ENCODE measurements at regions not wholly inside any gene's neighbourhood (a gene's known extent, or its start where the extent isn't known, plus 50 kb on each side); places are given as distances from the start of the nearest gene placed in this dataset.

DNA sequence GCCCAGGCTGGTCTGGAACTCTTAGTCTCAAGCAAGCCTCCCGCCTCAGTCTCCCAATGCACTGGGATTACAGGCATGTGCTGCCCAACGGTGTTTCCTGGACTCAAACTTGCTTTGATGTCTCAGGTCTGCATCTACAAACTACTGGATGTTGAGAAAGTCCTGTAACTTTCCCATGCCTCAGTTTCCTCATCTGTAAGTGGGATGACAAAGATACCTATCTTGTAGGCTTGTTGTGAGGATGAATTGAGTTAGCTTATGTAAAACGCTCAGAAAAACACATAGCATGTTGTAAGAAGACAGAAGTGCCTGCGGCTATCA, 63.6 kb upstream of the NUDT4 start:
- no peaks in the 10 kb centered on the region for H3K4me1 ChIP-seq
- H3K4me2 ChIP-seq = no peak overlapping the region
- no peak overlapping the region for H3K27ac ChIP-seq
- no peak overlapping the region for H3K4me3 ChIP-seq
- no peaks in the 10 kb centered on the region for H3K36me3 ChIP-seq
- H3K9ac ChIP-seq = no peak overlapping the region
- no peaks in the 10 kb centered on the region for H4K20me1 ChIP-seq
- no peaks in the 10 kb centered on the region for H3K27me3 ChIP-seq
- no peaks in the 10 kb centered on the region for H3K9me3 ChIP-seq
- TF ChIP-seq Cebpa-rat (IDR thresholded peaks at IDR 0.05) = no peak

DNA sequence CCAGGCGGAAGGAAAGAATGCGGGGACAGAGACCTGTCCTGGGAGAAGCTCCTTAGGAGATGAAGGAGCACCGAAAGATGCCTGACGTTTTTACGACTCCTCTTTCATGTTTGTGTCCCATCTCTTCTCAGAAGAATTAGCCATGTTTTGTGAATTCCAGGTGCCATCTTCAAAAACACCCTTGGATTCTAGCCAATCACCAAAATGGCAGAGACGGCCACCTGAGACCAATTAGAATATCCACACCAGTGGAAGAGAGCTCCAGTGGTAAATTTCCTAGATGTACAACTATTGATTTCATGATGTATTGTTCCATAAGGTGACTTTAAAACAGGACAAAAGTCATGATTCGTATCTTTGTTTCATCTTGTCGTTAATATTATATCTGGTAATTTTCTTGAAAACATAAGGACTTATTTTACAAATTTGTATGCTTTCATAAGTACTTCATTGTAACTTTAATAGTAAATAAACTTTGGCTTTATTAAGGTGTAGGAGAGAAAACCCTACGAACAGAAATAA, 62.3 kb upstream of the NUDT4 start:
- H3K36me3 ChIP-seq = no peaks in the 10 kb centered on the region
- no peak overlapping the region for H3K4me2 ChIP-seq
- no peaks in the 10 kb centered on the region for H3K27me3 ChIP-seq
- H3K9me3 ChIP-seq = no peaks in the 10 kb centered on the region
- H3K4me1 ChIP-seq = no peaks in the 10 kb centered on the region
- H3K27ac ChIP-seq = no peak overlapping the region
- no peak for TF ChIP-seq Cebpa-rat (IDR thresholded peaks at IDR 0.05)
- H4K20me1 ChIP-seq = no peaks in the 10 kb centered on the region
- H3K9ac ChIP-seq = no peak overlapping the region
- no peak overlapping the region for H3K4me3 ChIP-seq

DNA sequence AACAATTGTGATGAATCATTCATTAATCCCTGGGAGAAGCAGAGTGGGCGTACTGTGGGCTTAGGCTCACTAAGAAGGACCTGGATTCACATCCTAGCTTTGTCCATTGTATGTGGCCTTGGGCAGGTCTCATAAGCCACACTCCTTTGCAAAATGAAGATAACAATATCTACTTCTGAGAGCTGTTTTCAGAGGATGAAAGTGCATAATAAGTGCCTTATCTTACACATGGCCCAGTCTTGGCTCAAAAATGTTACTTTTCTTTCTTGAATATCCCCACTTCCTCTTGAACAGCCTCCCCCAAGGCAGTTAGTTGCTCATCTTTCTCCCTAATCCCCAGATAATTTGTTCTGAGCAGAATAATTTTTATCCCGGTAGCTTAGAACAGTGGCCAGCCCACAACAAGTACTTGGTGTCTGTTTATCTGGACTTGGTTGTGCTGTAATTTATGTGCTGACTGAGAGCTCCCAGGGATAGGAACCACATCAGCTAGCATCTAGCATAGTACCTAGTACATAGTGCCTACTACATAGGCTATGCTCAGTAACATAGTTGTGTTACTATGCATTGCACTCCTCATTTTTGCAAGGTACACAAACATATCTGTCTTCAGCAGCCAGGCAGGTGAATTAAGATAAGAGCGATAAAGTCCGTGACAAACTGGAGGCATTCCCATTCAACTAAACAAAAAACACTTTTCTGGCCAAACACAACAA, 61.7 kb upstream of the NUDT4 start:
- Histone ChIP-seq H3K27me3 (no peaks in the 10 kb centered on the region), H3K4me1 (no peaks in the 10 kb centered on the region), H4K20me1 (no peaks in the 10 kb centered on the region), H3K4me2 (no peak overlapping the region), H3K9ac (no peak overlapping the region), H3K9me3 (no peaks in the 10 kb centered on the region), H3K4me3 (no peak overlapping the region), H3K36me3 (no peaks in the 10 kb centered on the region), H3K27ac (no peak overlapping the region)
- no peak for TF ChIP-seq Cebpa-rat (IDR thresholded peaks at IDR 0.05)

DNA sequence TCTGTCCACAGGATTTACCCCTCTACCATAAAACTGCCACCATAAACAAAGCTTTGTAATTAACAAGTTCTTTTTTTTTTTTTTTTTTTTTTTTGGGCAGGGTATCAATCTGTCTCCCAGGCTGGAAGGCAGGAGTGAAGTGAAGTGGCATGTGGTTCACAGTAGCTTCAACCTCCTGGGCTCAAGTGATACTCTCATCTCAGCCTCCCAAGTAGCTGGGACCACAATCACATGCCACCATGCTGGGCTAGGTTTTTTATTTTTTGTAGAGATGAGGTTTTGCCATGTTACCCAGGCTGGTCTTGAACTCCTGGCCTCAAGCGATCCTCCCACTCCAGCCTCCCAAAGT, 61.1 kb upstream of the NUDT4 start:
- Histone ChIP-seq H3K9me3 (no peaks in the 10 kb centered on the region), H3K27me3 (no peaks in the 10 kb centered on the region), H3K9ac (no peak overlapping the region), H3K4me2 (no peak overlapping the region), H3K27ac (no peak overlapping the region), H3K4me3 (no peak overlapping the region), H3K4me1 (no peaks in the 10 kb centered on the region), H3K36me3 (no peaks in the 10 kb centered on the region), H4K20me1 (no peaks in the 10 kb centered on the region)
- no peak for TF ChIP-seq Cebpa-rat (IDR thresholded peaks at IDR 0.05)

DNA sequence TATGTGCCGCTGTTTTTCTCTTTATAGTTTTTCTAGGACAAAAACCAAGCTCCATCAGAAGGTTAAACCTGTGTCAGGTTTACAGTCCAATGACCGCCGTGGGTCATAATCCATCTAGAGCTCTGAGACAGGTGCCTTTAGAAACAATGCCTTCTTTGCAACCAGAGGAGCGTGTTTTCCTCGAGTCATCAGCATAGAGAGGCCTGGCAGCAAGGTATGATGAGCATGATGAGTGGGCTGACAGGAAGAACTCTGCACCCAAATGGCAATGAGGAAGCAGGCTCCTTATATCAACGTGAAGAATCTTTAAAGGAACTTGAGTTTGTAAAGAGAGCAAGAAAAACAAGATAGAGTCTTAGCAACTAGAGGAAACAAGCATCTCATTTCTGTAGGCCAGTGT, 60.5 kb upstream of the NUDT4 start:
- Histone ChIP-seq H3K36me3 (no peaks in the 10 kb centered on the region), H3K27me3 (no peaks in the 10 kb centered on the region), H3K9ac (no peak overlapping the region), H3K4me2 (no peak overlapping the region), H3K27ac (no peak overlapping the region), H3K9me3 (no peaks in the 10 kb centered on the region), H3K4me1 (no peaks in the 10 kb centered on the region), H4K20me1 (no peaks in the 10 kb centered on the region), H3K4me3 (no peak overlapping the region)
- no peak for TF ChIP-seq Cebpa-rat (IDR thresholded peaks at IDR 0.05)

- Histone ChIP-seq H3K4me1 (no peaks in the 10 kb centered on the region), H4K20me1 (no peaks in the 10 kb centered on the region), H3K36me3 (no peaks in the 10 kb centered on the region), H3K4me3 (no peak overlapping the region), H3K27me3 (no peaks in the 10 kb centered on the region), H3K9ac (no peak overlapping the region), H3K4me2 (no peak overlapping the region), H3K27ac (no peak overlapping the region), H3K9me3 (no peaks in the 10 kb centered on the region)
- no peak for TF ChIP-seq Cebpa-rat (IDR thresholded peaks at IDR 0.05)
Measured at GRCh38 chr12:93318720-93319522, 58.8 kb upstream of the NUDT4 start.

DNA sequence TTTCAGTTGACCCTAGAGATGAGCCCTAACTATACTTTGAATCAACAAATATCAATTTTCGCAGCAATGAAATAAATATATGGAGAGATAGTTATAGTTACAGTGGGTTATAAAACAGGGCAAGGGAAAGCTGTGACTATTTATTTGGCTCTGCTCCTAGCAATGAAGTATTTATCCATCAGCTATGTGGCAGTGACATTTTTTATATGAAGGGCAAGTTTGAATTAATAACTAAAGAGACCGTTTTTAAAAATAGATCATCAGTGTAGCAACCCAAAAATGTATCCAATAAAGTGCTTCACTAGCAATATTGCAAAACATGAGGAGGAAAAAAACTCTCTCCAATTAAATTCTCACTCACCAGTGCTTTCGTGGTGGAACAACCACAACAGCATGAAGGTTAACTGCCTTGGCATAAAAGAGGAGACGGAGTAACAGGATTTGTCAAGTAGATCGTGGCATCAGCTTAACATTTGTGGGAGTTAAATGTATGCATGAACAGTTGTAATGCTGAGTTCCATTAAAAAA, 58.1 kb upstream of the NUDT4 start:
- no peaks in the 10 kb centered on the region for H3K4me1 ChIP-seq
- no peaks in the 10 kb centered on the region for H3K9me3 ChIP-seq
- no peak overlapping the region for H3K4me2 ChIP-seq
- no peak overlapping the region for H3K4me3 ChIP-seq
- H3K27me3 ChIP-seq = no peaks in the 10 kb centered on the region
- no peaks in the 10 kb centered on the region for H4K20me1 ChIP-seq
- no peaks in the 10 kb centered on the region for H3K36me3 ChIP-seq
- TF ChIP-seq Cebpa-rat (IDR thresholded peaks at IDR 0.05) = no peak
- no peak overlapping the region for H3K27ac ChIP-seq
- H3K9ac ChIP-seq = no peak overlapping the region

GRCh38 chr12:93322784-93323183, 54.9 kb upstream of the NUDT4 start:
- Histone ChIP-seq H3K4me2 (no peak overlapping the region), H3K27ac (no peak overlapping the region)
- no peak for TF ChIP-seq Cebpa-rat (IDR thresholded peaks at IDR 0.05)

GRCh38 chr12:93323625-93324329, 53.9 kb upstream of the NUDT4 start:
- H4K20me1 ChIP-seq = no peaks in the 10 kb centered on the region
- TF ChIP-seq Cebpa-rat (IDR thresholded peaks at IDR 0.05) = no peak
- H3K27ac ChIP-seq = no peak overlapping the region
- no peaks in the 10 kb centered on the region for H3K36me3 ChIP-seq
- no peak overlapping the region for H3K9ac ChIP-seq
- H3K4me3 ChIP-seq = no peak overlapping the region
- H3K4me2 ChIP-seq = no peak overlapping the region
- H3K27me3 ChIP-seq = no peaks in the 10 kb centered on the region
- no peaks in the 10 kb centered on the region for H3K4me1 ChIP-seq
- H3K9me3 ChIP-seq = no peaks in the 10 kb centered on the region

More at GRCh38 chr12:93322784-93323183, 54.9 kb upstream of the NUDT4 start:
- no peaks in the 10 kb centered on the region for H4K20me1 ChIP-seq
- H3K9me3 ChIP-seq = no peaks in the 10 kb centered on the region
- no peaks in the 10 kb centered on the region for H3K27me3 ChIP-seq
- H3K4me1 ChIP-seq = no peaks in the 10 kb centered on the region
- H3K4me3 ChIP-seq = no peak overlapping the region
- H3K9ac ChIP-seq = no peak overlapping the region
- no peaks in the 10 kb centered on the region for H3K36me3 ChIP-seq

DNA sequence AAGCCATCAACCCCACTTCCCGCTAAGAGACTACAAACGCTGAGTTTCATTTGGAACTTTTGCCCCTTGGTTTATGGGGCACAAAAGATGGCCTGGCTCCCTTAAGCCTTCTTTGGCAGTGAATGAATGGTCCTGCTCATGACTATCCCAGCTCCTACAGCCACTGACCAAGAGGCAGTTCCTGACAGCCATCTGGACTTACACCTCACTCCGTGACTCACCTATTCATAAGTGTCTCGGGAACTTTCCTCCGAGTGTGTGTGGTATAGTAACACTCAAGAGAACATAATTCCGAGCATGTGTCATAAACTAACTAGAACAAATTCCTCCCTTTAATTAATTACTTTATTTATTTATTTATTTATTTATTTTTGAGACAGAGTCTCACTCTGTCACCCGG, 51.9 kb upstream of the NUDT4 start:
- Histone ChIP-seq H3K27me3 (no peaks in the 10 kb centered on the region), H3K4me2 (no peak overlapping the region), H3K27ac (no peak overlapping the region), H3K36me3 (no peaks in the 10 kb centered on the region), H3K4me3 (no peak overlapping the region), H4K20me1 (no peaks in the 10 kb centered on the region), H3K9me3 (no peaks in the 10 kb centered on the region), H3K9ac (no peak overlapping the region), H3K4me1 (no peaks in the 10 kb centered on the region)
- TF ChIP-seq Cebpa-rat (IDR thresholded peaks at IDR 0.05) = no peak

All from BLaER1 (cell line).